DOHH2 (cell line): ENCODE measurements at regions not wholly inside any gene's neighbourhood (a gene's known extent, or its start where the extent isn't known, plus 50 kb on each side); places are given as distances from the start of the nearest gene placed in this dataset.

Source experiments
- CTCF ChIP-seq: fragments of 200-600 bp; sonication (generic); IDR thresholded peaks from one replicate; pipeline ENCODE4 v1.5.1; 2014; ENCODE audit warnings: antibody characterized with exemption, mild to moderate bottlenecking, low read depth, low read length; ENCODE audit not compliant: poor library complexity, severe bottlenecking
- EZH2phosphoT487 ChIP-seq: fragments of 200-600 bp; sonication (generic); IDR thresholded peaks from 2 replicates; pipeline ENCODE4 v1.6.1; 2017; ENCODE audit warnings: borderline replicate concordance, mild to moderate bottlenecking, antibody characterized with exemption, low read length, moderate library complexity, mixed read lengths

GRCh38 chr11:123354371-123354975 lies 75.6 kb upstream of the GRAMD1B start:
- TF ChIP-seq CTCF (no peak), EZH2phosphoT487 (no peak)
